Fibroblast of the aortic adventitia (primary cell): ENCODE measurements at regions not wholly inside any gene's neighbourhood (a gene's known extent, or its start where the extent isn't known, plus 50 kb on each side); places are given as distances from the start of the nearest gene placed in this dataset.

Experiments
- DNase-seq: peaks from one replicate; pipeline ENCODE4 v3.0.0-alpha.2; 2010; ENCODE audit warnings: low read depth
- H3K4me3 ChIP-seq: 2 replicates; pipeline ENCODE4 v1.5.1; 2011; ENCODE audit warnings: low read depth, mild to moderate bottlenecking, control low read depth, low read length, moderate library complexity
- TF ChIP-seq, protein P1 (sequence below): IDR thresholded peaks from 2 replicates; pipeline ENCODE4 v1.5.1; 2011; ENCODE audit warnings: mild to moderate bottlenecking, low read length, control low read depth, inconsistent platforms; ENCODE audit not compliant: insufficient read depth

- peak; percentile 53 for DNase-seq
- H3K4me3 ChIP-seq: no peak overlapping the region
- TF ChIP-seq, protein P1, sequence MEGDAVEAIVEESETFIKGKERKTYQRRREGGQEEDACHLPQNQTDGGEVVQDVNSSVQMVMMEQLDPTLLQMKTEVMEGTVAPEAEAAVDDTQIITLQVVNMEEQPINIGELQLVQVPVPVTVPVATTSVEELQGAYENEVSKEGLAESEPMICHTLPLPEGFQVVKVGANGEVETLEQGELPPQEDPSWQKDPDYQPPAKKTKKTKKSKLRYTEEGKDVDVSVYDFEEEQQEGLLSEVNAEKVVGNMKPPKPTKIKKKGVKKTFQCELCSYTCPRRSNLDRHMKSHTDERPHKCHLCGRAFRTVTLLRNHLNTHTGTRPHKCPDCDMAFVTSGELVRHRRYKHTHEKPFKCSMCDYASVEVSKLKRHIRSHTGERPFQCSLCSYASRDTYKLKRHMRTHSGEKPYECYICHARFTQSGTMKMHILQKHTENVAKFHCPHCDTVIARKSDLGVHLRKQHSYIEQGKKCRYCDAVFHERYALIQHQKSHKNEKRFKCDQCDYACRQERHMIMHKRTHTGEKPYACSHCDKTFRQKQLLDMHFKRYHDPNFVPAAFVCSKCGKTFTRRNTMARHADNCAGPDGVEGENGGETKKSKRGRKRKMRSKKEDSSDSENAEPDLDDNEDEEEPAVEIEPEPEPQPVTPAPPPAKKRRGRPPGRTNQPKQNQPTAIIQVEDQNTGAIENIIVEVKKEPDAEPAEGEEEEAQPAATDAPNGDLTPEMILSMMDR: no peak
Measured at GRCh38 chr20:61127311-61128039, 124.6 kb upstream of the CDH4 start.

DNA sequence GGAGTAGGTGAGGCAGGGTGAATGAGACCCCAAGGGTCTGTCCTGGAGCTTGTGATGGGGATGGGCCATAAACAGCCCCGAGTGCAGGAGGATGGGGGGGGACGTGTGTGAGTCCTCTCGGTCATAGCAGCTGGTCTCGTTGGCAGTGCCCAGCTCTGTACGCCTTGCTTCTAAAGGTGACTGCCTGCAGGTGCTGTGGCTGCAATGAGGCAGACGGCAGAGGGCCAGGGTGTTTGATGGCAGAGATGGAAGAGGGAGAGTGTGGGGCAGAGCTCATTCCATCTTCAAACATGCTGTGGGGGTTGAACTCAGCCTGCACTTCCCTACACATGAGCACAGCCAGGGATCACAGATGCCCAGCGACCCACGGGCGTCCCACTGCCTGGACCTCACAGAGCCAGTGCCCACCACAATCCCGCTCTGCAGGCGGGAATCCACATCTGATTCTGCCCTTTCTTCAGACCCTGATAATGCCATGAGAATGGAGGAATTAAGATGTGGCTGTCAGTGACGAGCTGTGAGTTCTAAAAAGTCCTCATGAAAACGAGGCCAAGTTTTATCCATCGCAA lies 123.3 kb upstream of the CDH4 start:
- DNase-seq: no peak
- no peak overlapping the region for H3K4me3 ChIP-seq
- TF ChIP-seq, protein P1: no peak

DNA sequence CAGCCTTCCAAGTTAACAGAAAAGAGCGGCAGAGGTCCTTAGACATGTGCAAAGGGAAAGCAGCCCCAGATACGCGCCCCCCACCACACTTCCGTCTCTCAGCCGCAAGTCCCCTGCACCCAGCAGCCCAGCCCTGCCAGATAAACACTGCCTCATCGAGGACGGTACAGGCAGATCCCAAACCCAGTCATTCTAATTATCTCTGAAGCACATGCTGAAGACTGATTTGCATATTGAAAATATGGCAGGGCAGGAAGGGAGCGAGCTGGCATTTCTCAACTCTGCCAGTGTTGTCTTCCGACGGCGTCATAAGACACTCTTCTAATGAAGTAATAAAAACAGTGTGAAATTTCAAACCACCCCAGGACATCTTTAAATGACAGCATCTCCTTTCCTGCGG lies 122.8 kb upstream of the CDH4 start:
- H3K4me3 ChIP-seq: no peak overlapping the region
- TF ChIP-seq, protein P1: no peak

DNA sequence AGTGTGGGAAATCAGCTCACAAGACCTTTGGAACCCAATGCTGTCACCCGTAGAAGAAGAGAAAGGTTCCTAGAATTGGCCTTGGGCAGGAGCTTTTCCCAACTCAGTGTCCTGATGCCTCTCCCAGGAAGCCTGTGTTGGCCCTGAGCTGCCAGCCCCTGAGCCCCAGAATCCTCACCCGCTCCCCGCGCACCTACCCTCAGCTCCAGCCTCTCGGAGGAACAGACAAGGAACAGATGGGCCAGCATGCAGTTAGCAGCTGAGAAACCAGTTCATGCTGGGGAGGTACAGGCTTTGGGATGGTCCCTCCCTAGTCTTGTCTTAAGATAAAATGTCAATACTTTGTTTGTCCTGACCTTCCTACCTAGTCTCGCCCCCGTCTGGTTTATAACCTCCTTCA lies 121.9 kb upstream of the CDH4 start:
- TF ChIP-seq, protein P1: no peak
- no peak overlapping the region for H3K4me3 ChIP-seq
- no peak for DNase-seq

More for the DNA sequence above, 122.8 kb upstream of the CDH4 start:
- DNase-seq: no peak

- no peak overlapping the region for H3K4me3 ChIP-seq
- TF ChIP-seq, protein P1: no peak
- DNase-seq: no peak
Measured at GRCh38 chr20:61131944-61132343, 120.1 kb upstream of the CDH4 start.

- DNase-seq: no peak
- H3K4me3 ChIP-seq: no peak overlapping the region
- TF ChIP-seq, protein P1: no peak
Measured at GRCh38 chr20:61133611-61134010, 118.5 kb upstream of the CDH4 start.
